Suppressor macrophage (primary cell): ENCODE measurements at regions not wholly inside any gene's neighbourhood (a gene's known extent, or its start where the extent isn't known, plus 50 kb on each side); places are given as distances from the start of the nearest gene placed in this dataset.

ENCODE experiments used
- DNase-seq, 4 experiments: peaks; one replicate each; pipeline ENCODE4 v3.0.0-alpha.2; 2020 to 2022

DNA sequence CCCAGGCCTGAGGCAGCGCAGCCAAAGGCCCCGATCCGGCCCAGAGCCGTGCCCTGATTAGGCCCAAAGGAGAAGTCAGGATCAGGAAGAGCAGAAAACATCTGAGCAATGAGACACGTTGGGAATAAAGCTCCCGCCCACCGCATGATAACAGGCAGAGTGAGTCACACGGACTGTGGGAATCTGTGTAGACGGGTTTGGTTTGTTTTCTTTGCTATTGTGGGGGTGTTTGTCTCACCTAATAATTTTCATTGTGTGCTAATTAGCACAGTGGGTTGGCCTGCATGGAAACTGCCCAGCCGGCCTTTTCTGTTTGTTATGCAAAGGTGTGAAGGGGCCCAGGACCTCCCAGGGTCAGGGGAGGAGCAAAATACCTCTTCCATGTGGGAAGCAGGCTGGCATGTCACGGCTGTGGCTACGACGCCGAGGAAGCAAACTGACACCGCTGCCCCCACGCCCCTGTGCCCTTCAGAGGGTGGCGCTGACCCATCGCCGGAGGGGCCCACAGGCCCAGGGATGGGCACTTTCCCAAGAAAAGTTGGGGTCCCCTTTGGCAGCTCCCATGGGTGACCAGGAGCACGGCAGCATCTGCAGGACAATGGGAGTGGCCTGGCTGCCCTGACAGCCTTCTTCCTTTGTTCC is 68.4 kb upstream of the CTDP1 start:
- peak; percentile 60 to 83 (median 66) for DNase-seq

- DNase-seq = no peak
These were observed 67.1 kb upstream of the CTDP1 start for GRCh38 chr18:79612291-79613108.

DNA sequence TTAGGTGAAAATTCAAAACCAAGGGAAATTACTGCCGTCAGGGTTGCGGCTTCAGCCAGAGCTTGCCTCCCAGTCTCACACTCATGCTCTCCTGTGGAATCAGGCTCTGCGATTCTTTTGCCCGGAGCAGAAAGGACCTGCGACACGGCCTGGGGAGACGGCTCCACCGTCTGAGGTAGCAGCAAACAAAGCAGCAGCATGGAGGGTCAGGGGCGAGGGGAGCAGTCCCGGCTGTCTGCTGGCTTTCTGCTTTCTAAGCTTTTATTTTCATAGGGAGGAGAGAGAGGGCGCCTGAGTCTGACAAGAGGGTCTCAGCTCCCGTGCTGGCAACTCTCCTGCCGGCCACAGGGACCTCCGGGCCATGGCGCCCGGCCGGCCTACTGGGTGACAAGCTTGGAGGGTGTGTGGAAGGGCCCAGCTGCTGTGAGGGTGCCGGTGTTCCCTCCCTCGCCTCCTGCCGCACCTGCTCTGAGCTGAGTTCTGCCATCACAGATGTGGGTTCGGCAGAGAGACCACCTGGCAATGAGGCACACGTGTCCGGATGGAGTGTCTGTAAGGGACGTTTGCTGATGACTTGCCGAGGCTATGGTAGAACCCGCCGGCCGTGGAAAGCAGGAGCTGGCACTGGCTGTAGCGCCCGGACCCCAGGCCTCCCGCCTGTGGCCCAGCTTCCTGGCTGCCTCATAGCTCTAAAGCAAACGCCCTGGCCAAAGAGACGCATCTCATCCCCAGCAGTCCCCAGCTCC is 66.2 kb upstream of the CTDP1 start:
- DNase-seq = no peak

DNA sequence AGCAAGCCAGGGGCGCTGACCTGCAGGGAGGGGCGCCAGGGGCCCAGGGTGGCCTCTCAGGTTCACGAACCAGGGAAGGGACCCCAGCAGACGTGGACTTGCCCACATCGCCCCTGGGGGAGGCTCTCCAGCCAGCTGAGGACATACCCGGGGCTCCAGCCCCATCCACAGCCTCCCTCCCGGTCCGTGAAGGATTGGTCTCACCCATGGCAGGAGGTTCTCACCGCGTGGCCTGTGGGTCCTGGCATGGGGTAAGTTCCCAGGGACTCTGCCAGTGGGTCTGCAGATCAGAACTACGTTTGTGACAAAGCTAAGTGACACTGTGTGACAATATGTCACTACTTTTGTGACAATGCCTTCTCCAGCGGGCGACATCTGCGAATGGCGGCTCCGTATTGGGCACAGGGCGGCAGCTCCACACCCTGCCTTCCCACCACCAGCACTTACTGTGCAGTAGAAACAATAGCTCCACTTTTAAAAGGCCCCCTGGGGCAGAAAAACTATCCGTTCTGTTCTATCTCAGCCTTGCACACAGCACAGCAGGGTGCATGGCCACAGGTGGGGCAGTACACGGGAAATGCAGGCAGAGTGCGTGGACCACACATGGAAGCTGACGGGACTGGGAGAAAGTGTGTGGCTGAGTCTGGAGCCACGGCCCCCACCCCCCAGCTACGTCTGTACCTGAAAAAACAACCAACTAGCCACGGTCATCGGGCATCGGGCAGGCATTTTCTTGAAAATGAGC is 65.2 kb upstream of the CTDP1 start:
- DNase-seq = no peak

- no peak for DNase-seq
These were observed 64.5 kb upstream of the CTDP1 start for GRCh38 chr18:79615091-79615490.

DNA sequence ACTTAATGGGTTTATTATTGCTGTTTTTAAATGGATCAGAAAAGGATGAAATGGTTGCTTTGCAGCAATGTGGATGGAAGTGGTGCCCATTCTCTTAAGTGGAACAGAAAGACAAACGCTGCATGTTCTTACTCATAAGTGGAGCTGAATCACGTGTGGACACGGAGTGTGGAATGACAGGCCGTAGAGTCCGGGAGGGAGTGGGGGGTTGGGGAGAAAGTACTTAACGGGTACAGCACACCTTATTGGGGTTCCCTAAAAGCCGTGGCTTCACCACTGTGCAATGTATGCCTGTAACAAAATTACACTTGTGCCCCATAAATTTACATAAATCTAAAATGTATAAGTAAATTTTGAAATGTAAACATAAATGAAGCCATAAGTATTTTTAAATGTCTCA is 64.0 kb upstream of the CTDP1 start:
- DNase-seq = no peak

DNA sequence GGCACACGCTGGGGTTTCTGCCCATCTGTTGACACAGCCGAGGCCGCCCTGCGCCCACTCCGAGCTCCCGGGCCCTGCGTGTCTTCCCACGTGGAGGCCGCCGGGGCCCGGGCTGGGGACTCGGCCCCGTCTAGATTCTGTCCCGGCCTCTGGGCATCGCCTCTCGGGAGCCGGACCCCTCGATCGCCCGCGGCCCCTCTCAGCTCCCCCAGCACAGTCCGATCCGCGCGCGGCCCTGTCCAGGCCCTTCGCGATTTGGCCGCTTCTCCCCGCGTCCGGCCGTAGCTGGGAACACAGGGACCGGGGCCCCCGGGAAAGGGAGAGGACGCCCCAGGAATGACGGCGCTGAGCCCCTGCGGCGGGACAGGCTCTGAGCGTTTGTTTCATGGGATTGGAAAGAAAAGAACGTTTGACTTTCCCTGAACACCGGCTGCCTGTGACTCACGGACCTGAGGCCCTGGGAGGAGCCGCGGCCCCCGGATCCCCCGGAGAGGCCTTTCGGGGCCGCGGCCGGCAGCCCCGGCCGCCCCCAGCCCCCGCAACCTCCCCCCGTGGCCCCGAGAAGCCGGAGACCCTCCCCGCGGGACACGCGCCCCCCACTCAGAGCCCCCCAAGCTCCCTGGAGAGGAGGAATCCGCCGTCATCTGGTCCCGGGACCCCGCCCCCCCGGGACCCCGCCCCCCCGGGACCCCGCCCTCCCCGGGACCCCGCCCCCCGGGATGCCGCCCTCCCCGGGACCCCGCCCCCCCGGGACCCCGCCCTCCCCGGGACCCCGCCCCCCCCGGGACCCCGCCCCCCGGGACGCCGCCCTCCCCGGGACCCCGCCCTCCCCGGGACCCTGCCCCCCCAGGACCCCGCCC is 62.7 kb upstream of the CTDP1 start:
- DNase-seq = peak; percentile 20 to 50 (median 29)

DNA sequence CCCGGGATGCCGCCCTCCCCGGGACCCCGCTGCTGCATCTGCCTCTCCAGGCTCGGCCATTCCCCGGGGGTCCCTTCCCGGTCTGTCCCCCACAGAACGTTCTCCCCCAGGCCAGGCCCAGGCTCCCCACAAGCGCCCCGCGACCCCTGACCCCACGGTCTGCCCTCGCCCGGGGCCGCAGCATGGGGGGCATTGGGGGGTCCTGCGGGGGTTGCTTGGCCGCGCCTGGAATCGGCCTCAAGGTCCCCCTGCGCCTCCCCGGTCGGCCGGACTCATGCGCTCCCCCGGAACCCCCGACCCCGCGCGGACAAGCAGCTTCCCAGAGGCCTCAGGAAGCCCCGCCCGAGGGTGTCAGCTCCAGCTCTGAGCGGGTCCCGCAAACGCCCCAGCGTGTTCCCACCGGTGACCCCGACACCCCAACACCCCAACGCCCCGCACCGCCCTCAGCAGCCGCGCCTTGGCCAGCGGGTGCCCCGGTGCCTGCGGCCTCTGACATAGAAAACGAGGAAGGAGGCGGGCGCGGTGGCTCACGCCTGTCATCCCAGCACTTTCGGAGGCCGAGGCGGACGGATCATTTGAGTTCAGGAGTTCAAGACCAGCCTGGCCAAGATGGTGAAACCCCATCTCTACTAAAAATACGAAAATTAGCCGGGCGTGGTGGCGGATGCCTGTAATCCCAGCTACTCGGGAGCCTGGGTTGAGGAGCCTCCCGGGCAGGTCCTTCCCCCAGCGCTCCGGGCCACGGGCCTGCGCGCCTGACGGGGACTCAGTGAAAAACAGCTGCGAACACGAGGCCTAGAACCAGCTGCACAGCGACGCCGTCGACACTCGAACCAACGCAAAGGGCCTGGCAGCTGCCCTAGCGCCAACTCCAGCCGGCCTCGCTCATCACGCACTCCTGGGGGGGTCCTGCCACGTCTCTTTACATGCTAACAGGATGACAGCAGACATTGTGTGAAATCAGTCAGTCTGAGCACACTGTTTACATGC is 61.8 kb upstream of the CTDP1 start:
- peak in 2 of 4 experiments; percentile 36 to 46 for DNase-seq

DNA sequence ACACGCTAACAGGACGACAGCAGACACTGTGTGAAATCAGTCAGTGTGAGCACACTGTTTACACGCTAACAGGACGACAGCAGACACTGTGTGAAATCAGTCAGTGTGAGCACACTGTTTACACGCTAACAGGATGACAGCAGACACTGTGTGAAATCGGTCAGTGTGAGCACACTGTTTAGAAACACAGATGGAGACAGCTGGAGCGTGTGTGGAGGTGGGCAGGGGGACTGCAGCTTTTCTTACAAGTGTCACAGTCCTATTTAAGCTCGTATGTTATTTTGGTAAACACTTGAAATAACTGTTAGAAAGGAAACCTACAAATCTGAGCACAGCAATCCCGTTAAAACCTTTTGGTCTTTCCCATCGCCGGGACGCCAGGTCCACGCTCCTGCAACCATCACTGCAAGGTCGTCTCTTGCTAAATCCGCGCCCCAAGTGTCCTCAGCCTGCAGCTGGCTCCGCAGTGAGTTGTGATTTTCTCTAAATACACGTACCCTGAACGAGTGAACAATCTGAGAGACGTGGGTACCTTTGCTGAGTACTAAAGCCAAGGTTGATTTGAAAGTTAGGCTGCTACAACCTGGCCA is 58.9 kb upstream of the CTDP1 start:
- no peak for DNase-seq

DNA sequence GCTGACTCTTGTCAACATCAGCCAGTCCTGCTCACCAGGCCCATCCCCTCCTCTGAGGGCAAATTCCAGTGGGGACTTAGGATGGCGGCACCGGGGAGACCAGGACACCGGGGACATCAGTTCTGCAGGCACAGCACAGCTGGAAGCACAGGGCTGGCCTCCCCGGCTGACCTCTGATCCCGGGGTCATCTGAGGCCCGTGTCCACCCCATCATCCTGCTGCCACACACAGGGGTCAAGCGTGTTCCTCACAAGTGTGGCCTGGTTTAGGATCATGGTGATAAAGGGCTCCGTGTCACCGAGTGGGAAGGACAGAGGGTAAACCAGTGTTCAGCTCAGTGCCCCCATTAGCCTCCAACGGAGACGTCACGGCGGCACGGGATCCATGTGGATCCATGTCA is 58.1 kb upstream of the CTDP1 start:
- no peak for DNase-seq

GRCh38 chr18:79622004-79622403 is 57.6 kb upstream of the CTDP1 start:
- no peak for DNase-seq

DNA sequence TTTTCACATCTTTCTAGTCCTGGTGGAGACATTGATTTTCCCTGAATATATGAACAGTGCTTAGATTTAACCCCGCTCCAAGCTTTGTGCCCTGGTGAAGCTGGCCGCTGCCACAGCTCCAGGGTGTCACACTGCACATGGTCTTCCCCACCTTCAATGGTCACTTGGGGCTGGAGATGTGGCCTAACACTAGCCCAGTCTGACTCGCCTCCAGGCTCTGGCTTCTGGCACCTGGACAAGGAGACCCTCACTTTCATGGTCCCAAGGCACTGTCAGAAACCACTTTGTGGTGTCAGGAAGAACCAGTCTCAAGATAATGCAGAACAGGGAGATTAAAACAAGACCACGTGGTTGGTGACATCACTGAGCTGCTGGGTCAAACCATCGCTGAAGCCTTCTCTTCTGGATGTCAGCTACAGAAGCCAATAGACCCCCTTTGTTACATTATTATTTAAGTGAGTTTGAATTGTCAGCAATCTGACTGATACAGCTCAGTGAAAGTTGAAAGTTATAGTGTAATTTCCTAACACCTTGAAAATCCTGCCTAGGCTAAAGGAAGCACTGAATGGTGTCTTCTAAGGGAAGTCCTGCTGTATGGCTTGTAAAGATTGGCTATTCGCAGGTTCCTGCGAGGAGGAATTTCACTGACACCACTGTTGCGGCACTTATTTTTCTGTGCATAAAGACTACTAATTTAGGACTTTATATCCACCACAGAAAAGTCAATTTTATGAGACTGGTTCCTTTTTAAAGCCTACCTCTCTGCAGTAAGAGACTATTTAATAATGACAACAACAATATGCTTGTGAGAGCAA is 55.0 kb upstream of the CTDP1 start:
- DNase-seq = peak; percentile 43 to 73 (median 62)

GRCh38 chr18:79625195-79625923 is 54.2 kb upstream of the CTDP1 start:
- DNase-seq = peak; percentile 90 to 99 (median 95)

DNA sequence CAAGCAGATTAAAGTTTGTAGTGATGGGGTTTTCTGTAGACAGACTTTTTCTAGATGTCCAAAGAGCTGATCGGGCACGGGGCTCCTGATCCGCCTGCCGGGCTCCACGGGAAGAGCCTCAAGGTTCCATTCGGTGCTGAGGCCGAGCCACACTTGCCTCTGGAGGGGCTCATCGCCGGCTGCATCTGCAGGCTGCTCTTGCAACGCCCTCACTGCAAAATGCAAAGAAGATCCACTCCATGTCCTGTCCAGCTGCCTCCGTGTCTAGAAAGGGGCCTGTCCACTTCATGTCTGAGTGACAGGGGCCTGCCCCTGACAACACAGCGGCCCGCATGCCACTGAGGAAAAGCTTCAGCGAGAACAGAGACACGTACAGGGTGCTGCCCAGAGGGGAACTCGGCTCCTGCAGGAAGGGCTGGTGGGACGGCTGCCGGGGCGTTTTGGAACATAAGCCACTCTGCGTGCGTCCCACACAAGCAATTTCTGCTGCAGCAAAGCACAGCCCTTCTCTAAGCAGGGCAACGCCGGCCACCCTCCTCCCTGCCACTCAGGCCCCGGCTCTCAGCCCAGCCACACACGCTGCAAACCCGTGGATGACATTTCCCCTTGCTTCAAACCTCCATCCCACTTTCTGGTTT is 53.6 kb upstream of the CTDP1 start:
- peak in 2 of 4 experiments; percentile 22 to 71 for DNase-seq

GRCh38 chr18:79626905-79627749 is 52.5 kb upstream of the CTDP1 start:
- no peak for DNase-seq

DNA sequence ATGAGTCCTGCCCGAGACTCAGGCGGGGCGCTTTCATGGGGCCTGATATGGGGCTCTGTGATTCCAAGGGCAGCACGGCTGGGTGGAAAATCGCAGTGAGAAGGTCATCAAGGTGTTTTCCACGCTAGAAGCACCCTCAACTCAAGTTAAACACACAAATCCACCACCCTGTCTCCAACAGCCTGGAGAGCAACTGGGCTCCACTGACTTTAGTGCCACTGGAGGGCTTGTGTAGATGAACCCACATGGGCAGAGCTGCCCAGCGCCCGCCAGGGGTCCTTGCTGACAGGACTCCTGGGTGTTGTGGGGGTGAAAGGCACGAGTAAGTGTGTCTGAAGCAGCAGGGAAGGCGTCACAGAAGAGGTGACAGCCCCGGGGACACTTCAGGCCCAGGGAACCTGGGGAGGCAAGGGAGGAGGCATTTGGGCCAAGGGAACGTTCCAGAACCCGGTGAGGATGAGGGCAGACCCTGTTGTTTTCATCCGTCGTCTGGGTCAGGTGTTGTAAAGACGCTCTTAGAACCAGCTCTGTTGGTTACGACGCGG is 51.8 kb upstream of the CTDP1 start:
- no peak for DNase-seq
